NT2/D1 (cell line): ENCODE measurements at regions not wholly inside any gene's neighbourhood (a gene's known extent, or its start where the extent isn't known, plus 50 kb on each side); places are given as distances from the start of the nearest gene placed in this dataset.

Source experiments
- SUZ12 ChIP-seq: IDR thresholded peaks from 2 replicates; pipeline ENCODE4 v1.6.1; 2011; ENCODE audit not compliant: insufficient read length, insufficient read depth; ENCODE audit errors: extremely low read depth
- ZNF274 ChIP-seq: IDR thresholded peaks from 2 replicates; pipeline ENCODE4 v1.6.1; 2011; ENCODE audit warnings: mild to moderate bottlenecking, low read depth, low read length

DNA sequence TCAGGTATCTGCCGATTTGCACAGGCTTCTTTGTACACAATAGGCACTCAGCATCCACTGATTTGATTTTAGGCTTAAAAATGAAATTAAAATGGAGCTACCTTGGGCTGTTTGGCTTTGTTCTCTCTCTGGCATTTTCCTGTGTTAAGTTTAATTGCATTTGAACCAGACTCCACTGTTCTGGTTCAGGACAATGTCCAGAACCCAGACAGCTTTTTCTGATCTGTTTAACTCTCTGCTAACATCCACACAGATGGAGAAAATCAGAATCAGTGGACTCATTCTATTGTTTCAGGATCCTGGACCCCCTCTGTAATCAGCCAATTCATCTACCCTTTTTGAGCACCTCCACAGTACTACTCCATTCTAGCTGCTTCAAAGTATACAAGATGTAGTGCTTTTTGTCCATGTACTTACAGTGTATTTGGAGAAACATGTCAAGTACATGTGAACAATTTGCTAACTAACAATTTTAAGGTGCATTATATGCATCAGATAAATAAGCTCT lies 248.1 kb downstream of the PTBP2 start:
- TF ChIP-seq SUZ12: no peak
- no peak for TF ChIP-seq ZNF274
